Kidney (tissue), 13 donors: ENCODE measurements at regions not wholly inside any gene's neighbourhood (a gene's known extent, or its start where the extent isn't known, plus 50 kb on each side); places are given as distances from the start of the nearest gene placed in this dataset.

Experiments
- DNase-seq, 5 donors: peaks; one replicate each; pipeline ENCODE4 v3.0.0-alpha.2; 2013 to 2020
- FAIRE-seq: peaks from 2 replicates; lab custom pipeline; 2012; peaks lifted over from hg19 to GRCh38; lab: Jason Lieb, UNC
- H3K27ac ChIP-seq, 2 donors: one replicate each; pipeline ENCODE4 v1.7.0; 2013; ENCODE audit warnings: low read depth in 2 of 2, low read length in 2 of 2, inconsistent platforms in 1 of 2
- H3K27me3 ChIP-seq: one replicate; pipeline ENCODE4 v1.7.1; 2013; ENCODE audit warnings: low read length, inconsistent platforms; ENCODE audit not compliant: control insufficient read depth, insufficient read depth
- H3K36me3 ChIP-seq, 3 donors: one replicate each; pipeline versions ENCODE4 v1.7.0 to v1.7.1; 2013; ENCODE audit warnings: low read length in 3 of 3, control low read depth in 1 of 3, inconsistent platforms in 1 of 3; ENCODE audit not compliant: insufficient read depth in 3 of 3, control insufficient read depth in 2 of 3
- H3K4me1 ChIP-seq, 3 donors: one replicate each; pipeline versions ENCODE4 v1.7.0 to v1.7.1; 2013; ENCODE audit warnings: low read length in 3 of 3, inconsistent platforms in 1 of 3, low read depth in 1 of 3; ENCODE audit not compliant: control insufficient read depth in 2 of 3, insufficient read depth in 2 of 3
- H3K4me3 ChIP-seq, 3 donors: one replicate each; pipeline versions ENCODE4 v1.7.0 to v1.8.1; 2013; ENCODE audit warnings: low read length in 3 of 3, control low read depth in 1 of 3, inconsistent platforms in 1 of 3
- H3K9ac ChIP-seq, 3 donors: one replicate each; pipeline versions ENCODE4 v1.7.0 to v1.7.1; 2013; ENCODE audit warnings: low read length in 3 of 3, control low read depth in 1 of 3, inconsistent platforms in 1 of 3
- H3K9me3 ChIP-seq, 3 donors: one replicate each; pipeline versions ENCODE4 v1.7.0 to v1.7.1; 2013; ENCODE audit warnings: low read length in 3 of 3, control low read depth in 1 of 3, inconsistent platforms in 1 of 3; ENCODE audit not compliant: control insufficient read depth in 2 of 3, insufficient read depth in 1 of 3
- CTCF ChIP-seq: IDR thresholded peaks from 3 replicates; pipeline ENCODE4 v1.5.1; 2012; ENCODE audit warnings: mild to moderate bottlenecking, moderate library complexity, borderline replicate concordance; ENCODE audit not compliant: insufficient read depth; ENCODE audit errors: extremely low read depth
- intact Hi-C: fragments of 100-400 bp; cut with DNase I; formaldehyde crosslinking; loops from one replicate; pipeline ENCODE4 v1.11.1; 2022
- donor health status: control.
- donor health status: control.
- donor health status: control.
- donor health status: control.
- donor health status: control.
- donor health status: DM: yes; HTN: yes; CAD: no.
- donor health status: Normal renal cell carcinoma (clear cell type).

- no peaks in the 10 kb centered on the region for H3K27me3 ChIP-seq
- no peak for TF ChIP-seq CTCF
- no peak for FAIRE-seq
- H3K4me3 ChIP-seq: no peak overlapping the region
- no peaks in the 10 kb centered on the region for H3K9me3 ChIP-seq
- peak in 1 of 5 donors; percentile 53 for DNase-seq
- no peaks in the 10 kb centered on the region for H3K36me3 ChIP-seq
- intact Hi-C loops: no loop called here
- H3K4me1 ChIP-seq: no peaks in the 10 kb centered on the region
- H3K27ac ChIP-seq: no peak overlapping the region
- H3K9ac ChIP-seq: no peak overlapping the region
Observed at GRCh38 chr1:59185163-59185860, 111.6 kb upstream of the FGGY start.

GRCh38 chr1:59186656-59187055 lies 110.2 kb upstream of the FGGY start:
- no peak overlapping the region for H3K4me3 ChIP-seq
- DNase-seq (no peak), FAIRE-seq (no peak)
- H3K27ac ChIP-seq: no peak overlapping the region
- H3K27me3 ChIP-seq: no peaks in the 10 kb centered on the region
- no peak for TF ChIP-seq CTCF
- no peaks in the 10 kb centered on the region for H3K9me3 ChIP-seq
- intact Hi-C loops: no loop called here
- H3K36me3 ChIP-seq: no peaks in the 10 kb centered on the region
- H3K9ac ChIP-seq: no peak overlapping the region
- H3K4me1 ChIP-seq: no peaks in the 10 kb centered on the region

GRCh38 chr1:59188413-59189213 lies 108.3 kb upstream of the FGGY start:
- Histone ChIP-seq H3K4me1 (no peaks in the 10 kb centered on the region), H3K4me3 (no peak overlapping the region), H3K27ac (no peak overlapping the region), H3K9me3 (peaks cover 0 to 1% (median 0%) of the 10 kb centered on the region in 3 donors), H3K27me3 (no peaks in the 10 kb centered on the region), H3K9ac (no peak overlapping the region), H3K36me3 (no peaks in the 10 kb centered on the region)
- no peak for FAIRE-seq
- DNase-seq: no peak
- no peak for TF ChIP-seq CTCF
- intact Hi-C loops: no loop called here
